GM12874 (cell line): ENCODE measurements at regions not wholly inside any gene's neighbourhood (a gene's known extent, or its start where the extent isn't known, plus 50 kb on each side); places are given as distances from the start of the nearest gene placed in this dataset.

ENCODE experiments used
- CTCF ChIP-seq: IDR thresholded peaks from 2 replicates; pipeline ENCODE4 v1.5.1; 2011; ENCODE audit warnings: low read depth, mild to moderate bottlenecking, control low read depth, low read length, moderate library complexity; ENCODE audit not compliant: insufficient read depth

- no peak for TF ChIP-seq CTCF
These were observed 114.1 kb downstream of the RAB38 start for GRCh38 chr11:88061111-88061510.

DNA sequence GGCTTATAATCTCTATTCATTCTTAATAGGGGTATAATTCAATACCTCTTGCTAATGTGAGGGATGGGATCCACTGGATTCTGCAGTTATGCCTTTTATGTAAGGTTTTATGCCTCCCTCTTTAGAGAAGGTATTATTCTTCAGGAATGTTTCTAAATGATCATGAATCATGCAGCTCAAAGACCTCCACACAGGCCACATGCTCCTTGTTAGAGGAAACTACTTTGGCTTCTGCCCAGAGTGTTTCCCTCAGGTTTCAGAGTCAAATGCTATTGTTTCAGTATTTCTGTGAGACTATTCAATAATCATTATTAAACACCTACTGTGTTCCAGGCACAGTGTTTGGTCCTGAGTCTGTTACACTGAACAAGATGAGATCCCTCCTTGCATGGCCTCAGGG, 115.9 kb downstream of the RAB38 start:
- TF ChIP-seq CTCF = no peak

- no peak for TF ChIP-seq CTCF
These were observed 123.8 kb downstream of the RAB38 start for GRCh38 chr11:88051396-88051795.

- no peak for TF ChIP-seq CTCF
These were observed 125.0 kb downstream of the RAB38 start for GRCh38 chr11:88050247-88050646.

- no peak for TF ChIP-seq CTCF
These were observed 132.1 kb downstream of the RAB38 start for GRCh38 chr11:88043149-88043548.

- no peak for TF ChIP-seq CTCF
These were observed 132.6 kb downstream of the RAB38 start for GRCh38 chr11:88042647-88043046.

DNA sequence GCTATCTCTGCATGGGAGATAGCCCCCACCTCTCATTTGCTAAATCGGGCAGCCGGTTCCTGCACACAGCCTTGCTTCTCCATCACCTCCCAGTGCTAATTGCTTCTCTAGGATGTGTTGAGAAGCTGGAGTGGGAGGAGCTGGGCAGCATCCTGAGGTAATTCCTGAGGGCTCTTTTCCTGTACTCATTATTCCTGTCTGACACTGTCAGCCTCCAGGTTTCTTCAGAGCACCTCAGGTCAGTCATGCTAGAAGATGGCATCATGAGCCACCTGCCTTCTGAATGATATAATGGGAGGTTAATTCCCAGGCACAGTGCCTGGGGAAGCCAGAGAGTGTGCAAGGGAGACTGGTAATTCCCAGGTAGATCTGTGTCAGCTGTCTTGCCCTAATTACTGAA, 133.0 kb downstream of the RAB38 start:
- no peak for TF ChIP-seq CTCF

- no peak for TF ChIP-seq CTCF
These were observed 133.6 kb downstream of the RAB38 start for GRCh38 chr11:88041679-88042078.
